HG03354 (cell line): ENCODE measurements at regions not wholly inside any gene's neighbourhood (a gene's known extent, or its start where the extent isn't known, plus 50 kb on each side); places are given as distances from the start of the nearest gene placed in this dataset.
"Not testable (repeated sequence)": the region's sequence is repeated elsewhere in the genome, so short reads cannot be mapped to it uniquely, and the experiment has no call there.

ENCODE experiments used
- ATAC-seq: cut with Tn5 transposase; IDR thresholded peaks from one replicate; pipeline ENCODE4 v1.9.1; 2021; ENCODE audit warnings: mild to moderate bottlenecking; ENCODE audit not compliant: unreplicated experiment, poor library complexity, severe bottlenecking

DNA sequence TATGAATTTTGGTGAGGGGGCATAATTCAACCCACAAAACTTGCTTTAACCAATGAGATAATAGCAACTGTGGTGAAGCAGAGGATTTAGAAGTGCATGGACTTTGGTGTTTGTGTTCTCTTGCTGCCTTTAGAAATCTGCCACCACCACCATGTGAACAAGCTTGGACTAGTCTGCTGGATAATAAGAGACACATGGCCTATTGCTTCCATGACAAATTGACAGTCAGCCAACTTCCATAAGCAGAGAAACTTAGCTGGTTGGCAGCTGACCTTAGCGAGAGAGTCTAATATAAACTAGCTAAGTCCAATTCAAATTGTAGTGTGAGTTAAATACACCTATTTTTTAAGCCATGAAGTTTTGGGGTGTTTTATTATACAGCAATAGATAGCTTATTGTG is 482.1 kb upstream of the ANO5 start:
- ATAC-seq, result no peak

DNA sequence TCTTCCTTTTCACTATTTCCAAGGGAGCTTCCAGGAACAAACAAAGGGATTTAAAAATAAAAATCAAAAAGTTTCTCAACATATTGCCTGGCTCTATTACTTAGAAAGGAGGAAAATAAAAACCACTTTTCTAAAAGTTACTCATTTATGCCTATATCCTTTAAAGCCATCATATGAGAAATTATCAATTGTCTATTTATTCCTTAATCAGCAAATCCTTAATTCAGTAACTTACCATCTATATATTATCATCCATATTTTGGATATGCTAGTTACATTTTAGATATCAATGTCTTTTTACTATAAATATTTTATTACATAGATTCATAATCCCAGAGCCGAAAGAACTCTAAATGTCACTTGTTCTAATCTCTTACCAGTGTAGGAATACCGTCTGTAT is 481.5 kb upstream of the ANO5 start:
- no peak for ATAC-seq

DNA sequence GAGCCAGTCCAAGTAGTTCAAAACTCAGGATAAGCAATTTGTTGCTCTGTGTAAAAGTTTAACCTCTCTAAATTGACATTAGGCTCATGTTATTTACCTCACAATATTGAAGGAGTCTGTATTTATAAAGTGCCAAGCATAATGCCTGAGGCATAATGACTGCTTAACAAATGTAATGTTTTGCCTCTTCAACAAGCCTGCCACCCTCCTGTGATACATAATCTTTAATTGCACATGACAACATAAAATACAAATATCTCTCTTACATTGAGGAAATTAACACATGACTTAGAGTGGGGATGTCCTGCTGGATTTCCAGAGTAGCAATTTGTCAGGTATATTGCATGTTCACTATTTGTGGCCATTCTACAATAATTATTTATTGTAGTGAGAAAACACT is 469.2 kb upstream of the ANO5 start:
- no peak for ATAC-seq

GRCh38 chr11:21727102-21727501 is 465.8 kb upstream of the ANO5 start:
- ATAC-seq, result no peak

GRCh38 chr11:21736404-21736803 is 456.5 kb upstream of the ANO5 start:
- ATAC-seq, result no peak

GRCh38 chr11:21752475-21753243 is 440.2 kb upstream of the ANO5 start:
- not testable (repeated sequence) for ATAC-seq

- not testable (repeated sequence) for ATAC-seq
Measured at GRCh38 chr11:21753244-21753767, 439.6 kb upstream of the ANO5 start.

GRCh38 chr11:21761000-21761399 is 431.9 kb upstream of the ANO5 start:
- ATAC-seq, result no peak

GRCh38 chr11:21768388-21768787 is 424.5 kb upstream of the ANO5 start:
- ATAC-seq, result no peak

DNA sequence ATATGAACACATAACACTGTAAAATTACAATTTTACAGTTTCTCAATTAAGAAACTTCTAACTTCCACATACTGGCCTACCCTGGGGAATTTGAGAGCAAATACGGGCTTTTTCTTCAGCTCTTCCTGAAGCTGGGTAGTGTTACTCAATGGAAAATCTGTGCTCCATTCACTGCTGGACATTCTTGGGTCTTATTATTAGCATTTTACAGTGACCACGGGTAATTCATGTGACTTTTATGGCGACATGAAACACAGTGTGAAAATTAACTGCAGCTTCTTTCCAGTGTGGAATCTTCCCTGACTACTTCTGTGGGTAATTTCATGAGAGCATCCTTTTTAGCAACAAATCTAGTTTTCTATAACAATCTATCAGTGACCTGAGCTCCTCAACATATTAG is 423.7 kb upstream of the ANO5 start:
- no peak for ATAC-seq

- ATAC-seq, result no peak
Measured at GRCh38 chr11:21771097-21771496, 421.8 kb upstream of the ANO5 start.

- no peak for ATAC-seq
Measured at GRCh38 chr11:21774212-21774611, 418.7 kb upstream of the ANO5 start.

- ATAC-seq, result no peak
Measured at GRCh38 chr11:21775911-21776310, 417.0 kb upstream of the ANO5 start.

GRCh38 chr11:21783954-21784353 is 408.9 kb upstream of the ANO5 start:
- no peak for ATAC-seq

DNA sequence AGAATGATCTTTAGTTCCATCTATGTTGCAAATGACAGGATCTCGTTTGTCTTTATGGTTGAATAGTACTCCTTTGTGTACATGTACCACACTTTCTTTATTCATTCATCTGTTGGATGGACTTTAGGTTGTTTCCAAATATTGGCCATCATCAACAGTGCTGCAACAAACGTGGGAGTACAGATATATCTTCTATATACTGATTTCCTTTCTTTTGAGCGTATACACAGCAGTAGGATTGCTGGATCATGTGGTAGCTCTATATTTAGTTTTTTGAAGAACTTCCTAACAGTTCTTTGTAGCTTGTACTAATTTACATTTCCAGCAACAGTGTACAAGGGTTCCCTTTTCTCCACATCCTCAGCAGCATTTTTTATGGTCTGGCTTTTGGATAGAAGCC is 407.5 kb upstream of the ANO5 start:
- ATAC-seq, result no peak

GRCh38 chr11:21794306-21794705 is 398.6 kb upstream of the ANO5 start:
- no peak for ATAC-seq

DNA sequence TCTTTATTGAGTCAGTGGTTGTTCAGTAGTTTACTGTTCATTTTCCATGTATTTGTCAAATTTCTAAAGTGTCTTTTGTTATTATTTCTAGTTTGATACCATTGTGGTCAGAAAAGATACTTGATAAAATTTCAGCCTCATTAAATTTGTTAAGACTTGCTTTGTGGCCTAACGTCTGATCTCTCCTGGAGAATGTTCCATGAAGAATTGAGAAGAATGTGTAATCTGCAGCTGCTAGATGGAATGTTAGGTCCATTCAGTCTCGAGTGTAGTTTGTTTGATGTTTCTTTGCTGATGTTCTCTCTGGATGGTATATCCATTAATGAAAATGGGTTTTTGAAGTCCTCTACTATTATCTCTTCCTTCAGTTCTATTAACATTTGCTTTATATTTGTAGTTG is 394.7 kb upstream of the ANO5 start:
- no peak for ATAC-seq

- not testable (repeated sequence) for ATAC-seq
Measured at GRCh38 chr11:21804523-21804922, 388.4 kb upstream of the ANO5 start.

DNA sequence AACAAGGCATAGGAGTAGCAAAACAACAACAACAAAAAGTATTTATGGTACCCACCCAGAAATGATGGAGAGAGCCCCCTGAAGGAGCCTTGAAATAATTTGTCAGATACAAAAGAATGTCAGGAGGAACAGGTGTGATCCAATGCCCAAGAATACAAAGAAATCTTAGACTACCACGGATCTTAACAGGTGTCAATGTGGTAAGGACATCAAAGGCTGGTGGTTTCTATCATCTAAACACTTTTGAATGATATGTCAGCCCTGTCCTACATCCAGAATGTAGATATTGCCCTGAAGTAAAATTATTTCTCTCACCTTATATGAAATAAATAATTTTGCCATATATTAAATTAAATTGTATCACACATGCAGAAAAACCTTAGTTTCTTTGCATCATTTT is 386.4 kb upstream of the ANO5 start:
- no peak for ATAC-seq

DNA sequence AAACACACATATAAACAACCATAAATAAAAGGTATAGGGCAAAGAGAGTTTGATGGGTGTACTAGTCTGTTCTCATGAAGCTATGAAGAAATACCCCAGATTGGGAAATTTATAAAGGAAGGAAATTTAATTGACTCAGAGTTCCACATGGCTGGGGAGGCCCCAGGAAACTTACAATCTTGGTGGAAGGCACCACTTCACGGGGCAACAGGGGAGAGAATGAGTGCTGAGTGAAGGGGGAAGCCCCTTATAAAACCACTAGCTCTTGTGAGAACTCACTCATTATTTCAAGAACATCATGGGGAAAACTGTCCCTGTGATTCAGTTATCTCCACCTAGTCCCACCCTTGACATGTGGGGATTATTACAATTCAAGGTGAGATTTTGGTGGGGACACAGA is 385.9 kb upstream of the ANO5 start:
- peak; percentile 43 for ATAC-seq

GRCh38 chr11:21807350-21807749 is 385.5 kb upstream of the ANO5 start:
- peak; percentile 62 for ATAC-seq

- ATAC-seq, result no peak
Measured at GRCh38 chr11:21810650-21811049, 382.2 kb upstream of the ANO5 start.
